ENCODE measurements at regions not wholly inside any gene's neighbourhood (a gene's known extent, or its start where the extent isn't known, plus 50 kb on each side); places are given as distances from the start of the nearest gene placed in this dataset.

DNA sequence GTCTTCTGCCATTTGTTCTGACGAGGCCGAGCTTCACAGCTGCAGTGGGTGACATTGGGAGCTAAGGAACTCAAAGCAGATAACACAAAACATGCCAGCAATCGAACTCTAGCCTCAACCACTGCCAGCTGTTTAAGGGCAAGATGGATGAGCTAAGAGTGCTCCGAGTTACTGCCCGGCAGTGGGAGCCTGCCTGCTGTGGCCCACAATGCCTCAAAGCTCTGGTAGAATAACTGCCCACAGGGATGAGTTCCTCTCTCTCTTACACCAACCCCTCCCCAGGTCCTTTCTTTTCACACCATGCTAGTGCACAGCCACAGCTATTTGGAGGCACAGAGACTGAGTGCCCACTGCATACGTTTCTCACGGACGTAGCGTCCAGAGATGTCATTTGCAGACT lies 330.5 kb downstream of the FGF9 start:
- DNase-seq = no peak
- no peak overlapping the region for H3K4me3 ChIP-seq
- no peaks in the 10 kb centered on the region for H3K36me3 ChIP-seq (ENCODE audit: low read depth)
- no peaks in the 10 kb centered on the region for H3K79me2 ChIP-seq (ENCODE audit: low read depth)
- peaks cover 75% of the 10 kb centered on the region for H3K27me3 ChIP-seq (ENCODE audit: insufficient read depth, low read depth)
- no peak overlapping the region for H3K4me2 ChIP-seq
- BruUV-seq (replicated peaks) = no TSS peak
- H3K4me1 ChIP-seq (replicated peaks; ENCODE audit: insufficient read depth) = no peaks in the 10 kb centered on the region
- no peaks in the 10 kb centered on the region for H3F3A ChIP-seq (ENCODE audit: insufficient read depth, low read depth)
- ChIA-PET POLR2A (ENCODE audit: unreplicated experiment) (no interaction called here), CTCF (no interaction called here)
- TF ChIP-seq EZH2 (IDR thresholded peaks at IDR 0.05; ENCODE audit: low read depth) = no peak
- TF ChIP-seq, protein P1, sequence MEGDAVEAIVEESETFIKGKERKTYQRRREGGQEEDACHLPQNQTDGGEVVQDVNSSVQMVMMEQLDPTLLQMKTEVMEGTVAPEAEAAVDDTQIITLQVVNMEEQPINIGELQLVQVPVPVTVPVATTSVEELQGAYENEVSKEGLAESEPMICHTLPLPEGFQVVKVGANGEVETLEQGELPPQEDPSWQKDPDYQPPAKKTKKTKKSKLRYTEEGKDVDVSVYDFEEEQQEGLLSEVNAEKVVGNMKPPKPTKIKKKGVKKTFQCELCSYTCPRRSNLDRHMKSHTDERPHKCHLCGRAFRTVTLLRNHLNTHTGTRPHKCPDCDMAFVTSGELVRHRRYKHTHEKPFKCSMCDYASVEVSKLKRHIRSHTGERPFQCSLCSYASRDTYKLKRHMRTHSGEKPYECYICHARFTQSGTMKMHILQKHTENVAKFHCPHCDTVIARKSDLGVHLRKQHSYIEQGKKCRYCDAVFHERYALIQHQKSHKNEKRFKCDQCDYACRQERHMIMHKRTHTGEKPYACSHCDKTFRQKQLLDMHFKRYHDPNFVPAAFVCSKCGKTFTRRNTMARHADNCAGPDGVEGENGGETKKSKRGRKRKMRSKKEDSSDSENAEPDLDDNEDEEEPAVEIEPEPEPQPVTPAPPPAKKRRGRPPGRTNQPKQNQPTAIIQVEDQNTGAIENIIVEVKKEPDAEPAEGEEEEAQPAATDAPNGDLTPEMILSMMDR (conservative IDR thresholded peaks at IDR 0.05) = no peak
- H3K9me2 ChIP-seq (ENCODE audit: insufficient read depth) = no peaks in the 10 kb centered on the region
- no peak overlapping the region for H2AFZ ChIP-seq
- intact Hi-C loops (cut with micrococcal nuclease; ENCODE audit: unreplicated experiment) = no loop called here
- no peaks in the 10 kb centered on the region for H3K9me3 ChIP-seq (ENCODE audit: insufficient read depth, low read depth)
- H3K27ac ChIP-seq = no peak overlapping the region
- no peaks in the 10 kb centered on the region for H4K20me1 ChIP-seq (ENCODE audit: insufficient read depth)

DNA sequence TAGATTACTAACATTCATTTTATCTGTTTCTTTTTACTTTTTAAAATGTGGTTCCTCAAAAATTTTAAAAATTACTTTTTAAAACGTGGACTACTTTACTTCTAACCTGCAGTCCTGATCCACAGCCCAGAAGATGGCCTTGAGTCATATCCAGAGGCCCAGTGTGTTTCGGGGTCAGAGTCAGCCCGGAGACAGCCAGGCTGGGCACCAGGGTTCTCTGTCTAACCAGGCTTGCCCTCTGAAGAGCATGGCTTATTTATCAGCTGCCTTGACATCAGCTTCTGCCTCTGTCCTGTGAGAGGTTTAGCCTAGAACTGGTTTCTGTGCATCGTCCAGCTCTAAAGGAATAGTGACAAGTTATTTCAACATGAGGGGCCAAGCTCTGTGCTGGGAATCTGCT lies 332.0 kb downstream of the FGF9 start:
- no peak overlapping the region for H3K27ac ChIP-seq
- H3K36me3 ChIP-seq (ENCODE audit: low read depth) = no peaks in the 10 kb centered on the region
- H3K4me3 ChIP-seq = no peak overlapping the region
- TF ChIP-seq, protein P1 (conservative IDR thresholded peaks at IDR 0.05) = no peak
- TF ChIP-seq EZH2 (IDR thresholded peaks at IDR 0.05; ENCODE audit: low read depth) = no peak
- intact Hi-C loops (cut with micrococcal nuclease; ENCODE audit: unreplicated experiment) = no loop called here
- H3K4me1 ChIP-seq (replicated peaks; ENCODE audit: insufficient read depth) = no peaks in the 10 kb centered on the region
- peaks cover 72% of the 10 kb centered on the region for H3K27me3 ChIP-seq (ENCODE audit: insufficient read depth, low read depth)
- H3K79me2 ChIP-seq (ENCODE audit: low read depth) = no peaks in the 10 kb centered on the region
- POLR2A ChIA-PET (ENCODE audit: unreplicated experiment) = no interaction called here
- no peaks in the 10 kb centered on the region for H4K20me1 ChIP-seq (ENCODE audit: insufficient read depth)
- no peaks in the 10 kb centered on the region for H3K9me2 ChIP-seq (ENCODE audit: insufficient read depth)
- DNase-seq = no peak
- H2AFZ ChIP-seq = no peak overlapping the region
- BruUV-seq (replicated peaks) = no TSS peak
- no peaks in the 10 kb centered on the region for H3K9me3 ChIP-seq (ENCODE audit: insufficient read depth, low read depth)
- no peak overlapping the region for H3K4me2 ChIP-seq
- CTCF ChIA-PET = no interaction called here
- no peaks in the 10 kb centered on the region for H3F3A ChIP-seq (ENCODE audit: insufficient read depth, low read depth)

DNA sequence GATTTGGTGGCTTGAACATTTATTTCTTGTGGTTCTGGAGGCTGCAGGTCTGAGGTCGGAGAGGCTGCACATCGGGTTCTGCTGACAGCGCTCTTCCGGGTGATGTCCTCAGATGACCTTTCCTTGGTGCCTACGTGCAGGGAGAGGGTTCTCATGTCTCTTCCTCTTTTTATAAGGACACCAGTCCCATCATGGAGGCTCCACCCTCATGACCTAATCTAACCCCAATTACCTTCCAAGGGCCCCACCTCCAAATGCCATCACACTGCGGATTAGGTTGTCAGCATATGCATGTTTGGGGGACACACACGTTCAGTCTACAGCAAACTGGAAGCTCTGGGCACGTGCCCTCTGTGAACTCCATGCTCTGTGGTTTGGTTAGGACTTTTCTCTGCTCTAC lies 338.6 kb downstream of the FGF9 start:
- Histone ChIP-seq H2AFZ (no peak overlapping the region), H3K4me2 (no peak overlapping the region), H3K79me2 (ENCODE audit: low read depth) (no peaks in the 10 kb centered on the region), H4K20me1 (ENCODE audit: insufficient read depth) (no peaks in the 10 kb centered on the region), H3K36me3 (ENCODE audit: low read depth) (no peaks in the 10 kb centered on the region), H3K4me1 (replicated peaks; ENCODE audit: insufficient read depth) (no peaks in the 10 kb centered on the region), H3K27me3 (ENCODE audit: insufficient read depth, low read depth) (peaks cover 47% of the 10 kb centered on the region), H3K27ac (no peak overlapping the region), H3K9me2 (ENCODE audit: insufficient read depth) (no peaks in the 10 kb centered on the region), H3F3A (ENCODE audit: insufficient read depth, low read depth) (no peaks in the 10 kb centered on the region), H3K4me3 (no peak overlapping the region), H3K9me3 (ENCODE audit: insufficient read depth, low read depth) (no peaks in the 10 kb centered on the region)
- DNase-seq = no peak
- CTCF ChIA-PET = no interaction called here
- TF ChIP-seq, protein P1 (conservative IDR thresholded peaks at IDR 0.05) = no peak
- TF ChIP-seq EZH2 (IDR thresholded peaks at IDR 0.05; ENCODE audit: low read depth) = no peak
- POLR2A ChIA-PET (ENCODE audit: unreplicated experiment) = no interaction called here
- no TSS peak for BruUV-seq (replicated peaks)
- intact Hi-C loops (cut with micrococcal nuclease; ENCODE audit: unreplicated experiment) = no loop called here
